GM12874 (cell line): ENCODE measurements at regions not wholly inside any gene's neighbourhood (a gene's known extent, or its start where the extent isn't known, plus 50 kb on each side); places are given as distances from the start of the nearest gene placed in this dataset.

Experiments used
- TF ChIP-seq, protein P1 (sequence below): IDR thresholded peaks from 2 replicates; pipeline ENCODE4 v1.5.1; 2011; ENCODE audit warnings: low read depth, mild to moderate bottlenecking, control low read depth, low read length, moderate library complexity; ENCODE audit not compliant: insufficient read depth

DNA sequence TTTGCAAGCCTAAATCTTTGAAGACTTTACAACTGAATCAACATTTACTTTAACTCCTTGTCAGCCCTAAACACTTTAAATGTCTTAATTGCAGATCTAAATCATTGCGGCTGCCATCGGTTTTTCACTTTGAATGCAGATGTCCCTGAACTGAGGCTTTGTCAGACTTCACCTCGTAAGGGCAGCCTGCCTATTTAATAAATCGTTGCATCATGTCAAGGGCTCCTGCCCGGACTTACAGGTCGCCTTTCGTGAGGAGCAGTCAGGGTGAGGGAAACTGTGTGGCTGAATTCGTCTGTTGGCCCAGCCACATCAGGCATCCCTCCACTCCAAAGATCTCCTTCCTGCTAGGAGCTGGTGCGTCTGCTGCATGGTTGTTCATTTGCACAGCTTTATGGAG, 368.2 kb upstream of the NPVF start:
- TF ChIP-seq, protein P1, sequence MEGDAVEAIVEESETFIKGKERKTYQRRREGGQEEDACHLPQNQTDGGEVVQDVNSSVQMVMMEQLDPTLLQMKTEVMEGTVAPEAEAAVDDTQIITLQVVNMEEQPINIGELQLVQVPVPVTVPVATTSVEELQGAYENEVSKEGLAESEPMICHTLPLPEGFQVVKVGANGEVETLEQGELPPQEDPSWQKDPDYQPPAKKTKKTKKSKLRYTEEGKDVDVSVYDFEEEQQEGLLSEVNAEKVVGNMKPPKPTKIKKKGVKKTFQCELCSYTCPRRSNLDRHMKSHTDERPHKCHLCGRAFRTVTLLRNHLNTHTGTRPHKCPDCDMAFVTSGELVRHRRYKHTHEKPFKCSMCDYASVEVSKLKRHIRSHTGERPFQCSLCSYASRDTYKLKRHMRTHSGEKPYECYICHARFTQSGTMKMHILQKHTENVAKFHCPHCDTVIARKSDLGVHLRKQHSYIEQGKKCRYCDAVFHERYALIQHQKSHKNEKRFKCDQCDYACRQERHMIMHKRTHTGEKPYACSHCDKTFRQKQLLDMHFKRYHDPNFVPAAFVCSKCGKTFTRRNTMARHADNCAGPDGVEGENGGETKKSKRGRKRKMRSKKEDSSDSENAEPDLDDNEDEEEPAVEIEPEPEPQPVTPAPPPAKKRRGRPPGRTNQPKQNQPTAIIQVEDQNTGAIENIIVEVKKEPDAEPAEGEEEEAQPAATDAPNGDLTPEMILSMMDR: no peak

DNA sequence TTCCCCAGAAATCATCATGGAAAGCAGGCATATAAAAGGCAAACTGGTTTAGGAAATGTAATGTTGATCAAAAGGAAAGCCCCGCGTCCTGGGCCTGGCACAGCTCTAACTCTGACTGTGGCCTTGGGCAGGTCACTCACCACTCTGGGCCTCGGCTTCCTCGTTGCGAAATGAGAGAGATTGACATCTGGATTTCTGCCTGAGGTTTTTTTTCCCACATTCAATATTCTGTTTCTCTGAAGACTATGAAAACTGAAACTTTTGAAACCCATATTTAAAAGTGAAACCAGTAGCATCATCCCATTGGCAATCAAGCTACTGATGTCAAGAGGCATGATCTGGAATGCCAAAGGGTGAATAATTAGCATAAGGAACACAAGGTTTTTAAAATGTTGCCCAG, 369.7 kb upstream of the NPVF start:
- TF ChIP-seq, protein P1: no peak

DNA sequence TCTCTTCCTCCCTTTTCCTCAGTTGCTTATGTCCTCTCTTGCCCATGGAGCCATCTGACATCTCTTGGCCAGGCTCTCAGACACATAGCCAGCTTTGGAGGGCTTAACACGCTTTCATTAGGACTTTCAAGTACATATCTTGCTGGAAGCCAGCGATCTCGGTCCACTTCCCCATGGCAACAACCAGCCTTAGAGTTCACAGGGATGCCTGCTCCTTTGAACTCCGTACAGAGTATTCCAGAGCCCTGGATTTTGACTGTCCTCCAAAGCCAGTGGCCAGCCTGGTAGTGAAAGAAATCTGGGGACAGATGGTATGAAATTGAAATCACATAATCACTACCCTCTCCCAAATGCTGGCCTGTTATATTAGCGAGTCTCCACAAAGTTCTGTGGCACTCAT, 370.5 kb upstream of the NPVF start:
- TF ChIP-seq, protein P1: no peak

DNA sequence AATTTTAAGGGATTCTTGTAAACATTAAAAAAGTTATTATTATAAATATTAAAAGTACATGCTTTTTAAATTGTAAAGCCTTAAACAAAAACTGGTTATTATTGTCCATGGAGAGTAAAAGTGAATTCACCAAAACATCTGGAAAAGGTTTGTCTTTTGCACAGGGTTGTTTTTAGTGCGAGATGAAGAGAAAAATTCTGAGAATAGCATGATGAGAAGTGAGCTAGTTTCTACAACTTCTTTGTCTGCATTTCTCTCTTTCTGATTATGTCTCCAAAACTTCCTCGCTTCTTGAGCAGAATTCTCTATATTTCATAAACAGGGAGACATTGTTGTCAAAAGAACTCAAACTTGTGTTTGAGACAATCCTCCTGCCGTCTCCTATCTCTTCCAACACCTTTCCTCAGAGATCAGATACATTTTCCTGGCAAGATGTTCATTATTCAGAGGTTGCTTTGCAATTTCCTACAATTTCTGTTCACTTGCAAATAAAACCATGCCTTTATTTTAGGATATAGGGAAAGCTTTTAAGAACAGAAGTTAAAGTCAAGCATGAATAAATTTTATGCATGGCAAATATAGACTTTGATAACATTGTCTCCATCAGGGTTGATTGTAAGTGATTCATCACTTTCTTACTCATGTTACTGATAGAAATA, 372.1 kb upstream of the NPVF start:
- TF ChIP-seq, protein P1: no peak

DNA sequence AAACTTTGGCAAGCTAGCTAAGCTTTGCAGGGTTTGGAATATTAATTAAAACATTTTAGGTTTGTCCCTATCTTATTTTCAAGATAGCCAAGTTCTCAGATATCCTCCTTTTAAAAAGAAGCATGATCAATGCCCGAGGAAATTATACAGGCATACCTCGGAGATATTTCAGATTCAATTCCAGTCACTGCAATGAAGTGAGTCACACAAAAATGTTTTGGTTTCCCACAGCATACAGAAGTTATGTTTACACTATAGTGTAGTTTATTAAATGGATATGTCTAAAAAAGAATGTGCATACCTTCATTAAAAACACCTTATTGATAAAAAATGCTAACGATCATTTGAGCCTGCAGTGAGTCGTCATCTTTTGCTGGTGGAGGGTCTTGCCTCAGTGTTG, 382.9 kb upstream of the NPVF start:
- TF ChIP-seq, protein P1: no peak

DNA sequence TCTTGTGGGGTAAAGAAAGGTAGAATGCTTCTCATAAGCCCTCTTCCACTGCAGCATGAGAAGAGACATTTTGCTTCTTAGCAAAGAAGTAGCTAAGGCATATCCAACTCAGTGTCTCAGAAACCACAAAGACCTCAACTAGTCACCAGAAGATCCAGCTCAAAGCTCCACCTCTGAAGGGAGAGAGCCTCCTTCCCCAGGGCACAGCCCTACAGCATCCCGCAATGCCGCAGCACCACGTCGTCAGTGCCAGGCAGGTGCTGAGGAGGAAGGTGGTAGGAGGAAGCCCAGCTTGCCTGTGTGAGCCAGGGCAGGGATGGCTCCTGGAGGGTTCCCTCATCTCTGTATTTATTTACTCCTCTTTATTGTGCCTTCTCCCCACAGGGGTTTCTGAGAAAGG, 385.6 kb upstream of the NPVF start:
- TF ChIP-seq, protein P1: no peak

DNA sequence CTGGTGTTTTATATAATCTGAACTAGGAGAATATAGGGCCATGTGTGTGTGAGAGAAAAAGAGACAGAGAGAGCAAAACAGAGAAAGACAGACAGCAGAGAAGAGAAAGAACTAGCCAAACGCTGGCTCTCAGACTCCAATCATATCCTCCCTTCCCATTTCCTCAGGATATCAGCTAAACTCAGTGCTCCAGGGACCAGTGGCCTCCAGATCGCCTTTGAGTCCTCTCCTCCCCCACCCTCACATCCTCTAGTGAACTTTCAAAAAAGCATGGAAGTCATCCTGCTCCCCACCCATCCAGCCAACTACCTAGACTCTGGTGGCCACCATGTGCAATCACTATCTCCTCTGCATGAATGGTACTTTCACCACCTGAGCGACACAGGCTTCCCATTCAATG, 386.1 kb upstream of the NPVF start:
- TF ChIP-seq, protein P1: no peak

DNA sequence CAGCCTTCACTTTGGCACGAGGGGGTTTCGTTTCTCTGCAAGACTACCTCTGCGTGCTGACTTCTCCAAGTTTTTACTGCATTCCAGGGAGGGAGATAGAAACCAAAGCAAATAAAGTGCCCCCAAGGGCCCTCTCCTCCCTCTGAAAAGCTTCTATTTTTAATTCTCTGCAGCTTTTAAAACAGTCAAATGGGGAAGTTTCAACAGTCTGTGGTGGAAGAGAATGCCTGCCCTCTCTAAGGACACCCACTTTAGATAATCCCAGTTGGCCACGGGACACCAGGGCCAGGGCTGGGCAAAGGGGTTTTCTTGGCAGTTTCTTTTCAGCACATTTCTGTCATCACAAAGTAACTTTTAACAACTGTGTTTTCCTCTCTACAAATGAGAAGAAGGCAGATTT, 386.7 kb upstream of the NPVF start:
- TF ChIP-seq, protein P1: no peak
